VCaP (cell line): ENCODE measurements at regions not wholly inside any gene's neighbourhood (a gene's known extent, or its start where the extent isn't known, plus 50 kb on each side); places are given as distances from the start of the nearest gene placed in this dataset.

ENCODE experiments used
- H3K27ac ChIP-seq: fragments of 450-650 bp; 2 replicates; pipeline ENCODE4 v1.5.1; 2017
- TF ChIP-seq, protein P1 (sequence below): fragments of 450-650 bp; conservative IDR thresholded peaks from 2 replicates; pipeline ENCODE4 v1.5.1; 2017; ENCODE audit warnings: mild to moderate bottlenecking, moderate library complexity

GRCh38 chr20:57053793-57054552, 212.5 kb downstream of the BMP7 start:
- no peak overlapping the region for H3K27ac ChIP-seq
- TF ChIP-seq, protein P1, sequence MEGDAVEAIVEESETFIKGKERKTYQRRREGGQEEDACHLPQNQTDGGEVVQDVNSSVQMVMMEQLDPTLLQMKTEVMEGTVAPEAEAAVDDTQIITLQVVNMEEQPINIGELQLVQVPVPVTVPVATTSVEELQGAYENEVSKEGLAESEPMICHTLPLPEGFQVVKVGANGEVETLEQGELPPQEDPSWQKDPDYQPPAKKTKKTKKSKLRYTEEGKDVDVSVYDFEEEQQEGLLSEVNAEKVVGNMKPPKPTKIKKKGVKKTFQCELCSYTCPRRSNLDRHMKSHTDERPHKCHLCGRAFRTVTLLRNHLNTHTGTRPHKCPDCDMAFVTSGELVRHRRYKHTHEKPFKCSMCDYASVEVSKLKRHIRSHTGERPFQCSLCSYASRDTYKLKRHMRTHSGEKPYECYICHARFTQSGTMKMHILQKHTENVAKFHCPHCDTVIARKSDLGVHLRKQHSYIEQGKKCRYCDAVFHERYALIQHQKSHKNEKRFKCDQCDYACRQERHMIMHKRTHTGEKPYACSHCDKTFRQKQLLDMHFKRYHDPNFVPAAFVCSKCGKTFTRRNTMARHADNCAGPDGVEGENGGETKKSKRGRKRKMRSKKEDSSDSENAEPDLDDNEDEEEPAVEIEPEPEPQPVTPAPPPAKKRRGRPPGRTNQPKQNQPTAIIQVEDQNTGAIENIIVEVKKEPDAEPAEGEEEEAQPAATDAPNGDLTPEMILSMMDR: no peak

- no peak overlapping the region for H3K27ac ChIP-seq
- TF ChIP-seq, protein P1: no peak
Observed at GRCh38 chr20:57055345-57055744, 211.1 kb downstream of the BMP7 start.

DNA sequence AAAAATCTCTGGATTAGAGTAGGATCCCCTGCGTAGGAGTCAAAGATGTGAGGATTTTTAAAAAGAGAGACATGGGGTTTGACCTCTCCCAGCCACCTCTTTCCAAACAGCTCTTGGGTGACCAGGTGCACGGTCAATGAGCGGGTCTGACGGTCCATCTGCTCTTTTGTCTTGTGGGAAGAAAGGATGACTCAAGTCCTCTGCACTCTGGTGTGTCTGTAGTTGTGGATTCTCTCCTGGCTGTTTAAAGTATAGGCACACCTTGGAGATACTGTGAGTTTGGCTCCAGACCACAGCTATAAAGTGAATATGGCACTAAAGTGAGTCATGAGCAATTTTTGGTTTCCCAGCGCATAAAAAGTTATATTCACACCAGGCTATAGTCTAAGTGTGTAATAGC, 209.8 kb downstream of the BMP7 start:
- H3K27ac ChIP-seq: no peak overlapping the region
- TF ChIP-seq, protein P1: no peak

DNA sequence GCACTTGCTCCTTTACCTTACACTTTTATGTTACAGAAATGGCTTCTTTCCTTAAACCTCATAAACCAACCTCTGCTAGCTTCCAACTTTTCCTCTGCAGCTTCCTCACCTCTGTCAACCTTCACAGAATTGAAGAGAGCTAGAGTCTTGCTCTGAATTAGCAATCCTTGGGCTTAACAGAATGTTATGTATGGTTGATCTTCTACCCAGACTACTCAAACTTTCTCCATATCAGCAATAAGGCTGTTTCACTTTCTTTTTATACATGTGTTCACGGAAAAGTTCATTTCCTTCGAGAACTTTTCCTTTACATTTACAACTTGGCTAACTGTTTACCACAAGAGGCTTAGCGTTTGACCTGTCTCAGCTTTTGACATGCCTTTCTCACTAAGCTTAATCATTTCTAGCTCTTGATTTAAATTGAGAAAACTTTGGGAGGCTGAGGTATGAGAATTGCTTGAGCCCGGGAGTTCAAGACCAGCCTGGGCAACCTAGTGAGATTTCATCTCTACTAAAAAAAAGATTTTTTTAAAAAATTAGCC, 207.3 kb downstream of the BMP7 start:
- TF ChIP-seq, protein P1: no peak
- no peak overlapping the region for H3K27ac ChIP-seq

GRCh38 chr20:57060407-57061050, 205.9 kb downstream of the BMP7 start:
- TF ChIP-seq, protein P1: no peak
- H3K27ac ChIP-seq: no peak overlapping the region

DNA sequence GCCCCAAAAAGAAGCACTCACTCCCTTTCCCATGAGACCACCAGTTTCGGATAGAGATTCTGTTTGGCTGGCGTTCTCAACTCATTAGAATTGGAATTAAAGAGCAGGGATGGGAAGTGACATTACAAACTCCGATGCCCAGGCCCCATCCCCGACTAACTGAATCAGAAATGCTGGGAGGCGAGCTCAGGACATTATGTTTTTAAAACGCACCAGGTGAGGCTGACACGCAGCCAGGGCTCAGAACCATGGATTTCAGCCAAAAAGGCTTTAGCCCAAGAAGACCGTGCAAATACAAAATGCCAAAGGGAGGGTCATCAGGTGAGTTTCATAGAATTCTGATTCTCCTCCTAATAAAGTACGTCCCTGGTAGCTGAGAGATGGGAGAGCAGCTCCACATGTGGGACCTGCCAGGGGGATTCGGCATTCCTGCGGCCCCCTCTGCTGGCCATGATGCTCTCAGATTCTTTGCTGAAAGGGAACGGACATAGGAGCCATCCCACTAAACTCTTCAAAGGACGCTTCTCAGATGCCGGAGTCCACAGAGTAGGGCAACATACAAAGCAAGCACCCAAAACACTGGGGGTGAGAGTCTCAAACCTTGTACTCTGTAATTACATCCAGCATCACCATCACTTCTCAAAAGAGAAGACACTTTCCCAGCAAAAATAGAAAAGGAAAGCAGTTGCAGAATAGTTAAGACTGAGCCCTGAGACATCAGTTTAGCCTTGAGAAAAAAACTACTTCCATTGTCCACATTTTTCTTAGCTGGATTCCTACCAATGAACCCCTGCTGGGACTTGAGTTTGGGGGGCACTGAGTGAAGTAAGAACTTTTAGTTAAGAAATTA, 205.2 kb downstream of the BMP7 start:
- TF ChIP-seq, protein P1: peak; percentile 87
- H3K27ac ChIP-seq: no peak overlapping the region

- H3K27ac ChIP-seq: no peak overlapping the region
- TF ChIP-seq, protein P1: no peak
Observed at GRCh38 chr20:57062241-57062640, 204.2 kb downstream of the BMP7 start.
